ENCODE measurements at regions not wholly inside any gene's neighbourhood (a gene's known extent, or its start where the extent isn't known, plus 50 kb on each side); places are given as distances from the start of the nearest gene placed in this dataset.

DNA sequence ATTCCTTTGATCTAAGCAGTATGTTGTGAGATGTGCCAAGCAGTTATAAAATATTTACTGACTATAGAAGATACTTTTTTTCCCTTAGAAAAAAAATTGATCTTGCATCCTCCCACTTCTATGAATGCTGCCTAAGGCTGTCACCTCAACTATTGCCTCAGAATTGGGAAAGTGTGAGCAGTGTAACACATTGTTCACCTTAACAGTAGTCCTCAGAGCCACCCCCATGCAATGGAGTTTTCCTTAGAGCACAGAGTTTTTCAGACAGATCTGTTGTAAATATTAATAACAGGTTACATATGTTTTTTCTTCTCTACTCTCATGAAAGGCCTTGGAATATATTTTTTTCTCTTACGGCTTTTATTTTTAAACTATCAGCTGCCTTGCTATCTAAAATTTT lies 607.3 kb downstream of the STK39 start:
- TF ChIP-seq CTCF (IDR thresholded peaks at IDR 0.05) (no peak), REST (IDR thresholded peaks at IDR 0.05; ENCODE audit: insufficient read depth in 1 of 2, low read depth in 2 of 2, low read length in 1 of 2) (no peak), POLR2AphosphoS5 (IDR thresholded peaks at IDR 0.05; ENCODE audit: low read depth, low read length) (no peak), SIN3A (IDR thresholded peaks at IDR 0.05; ENCODE audit: borderline replicate concordance, insufficient read depth, low read depth, low read length) (no peak)
